ENCODE measurements at regions not wholly inside any gene's neighbourhood (a gene's known extent, or its start where the extent isn't known, plus 50 kb on each side); places are given as distances from the start of the nearest gene placed in this dataset.

- no peak overlapping the region for H3K4me3 ChIP-seq (ENCODE audit: low read length)
- no peak for TF ChIP-seq ZNF274 (IDR thresholded peaks at IDR 0.05; ENCODE audit: low read depth, low read length)
Observed at GRCh38 chr5:166027582-166027981, 2263.9 kb upstream of the WWC1 start.

GRCh38 chr5:166031926-166032325 lies 2259.5 kb upstream of the WWC1 start:
- no peak for TF ChIP-seq ZNF274 (IDR thresholded peaks at IDR 0.05; ENCODE audit: low read depth, low read length)
- no peak overlapping the region for H3K4me3 ChIP-seq (ENCODE audit: low read length)

- no peak for TF ChIP-seq ZNF274 (IDR thresholded peaks at IDR 0.05; ENCODE audit: low read depth, low read length)
- no peak overlapping the region for H3K4me3 ChIP-seq (ENCODE audit: low read length)
Observed at GRCh38 chr5:166032601-166033000, 2258.8 kb upstream of the WWC1 start.

GRCh38 chr5:166045961-166046360 lies 2245.5 kb upstream of the WWC1 start:
- no peak overlapping the region for H3K4me3 ChIP-seq (ENCODE audit: low read length)
- TF ChIP-seq ZNF274 (IDR thresholded peaks at IDR 0.05; ENCODE audit: low read depth, low read length) = no peak

GRCh38 chr5:166046956-166047355 lies 2244.5 kb upstream of the WWC1 start:
- no peak overlapping the region for H3K4me3 ChIP-seq (ENCODE audit: low read length)
- no peak for TF ChIP-seq ZNF274 (IDR thresholded peaks at IDR 0.05; ENCODE audit: low read depth, low read length)

DNA sequence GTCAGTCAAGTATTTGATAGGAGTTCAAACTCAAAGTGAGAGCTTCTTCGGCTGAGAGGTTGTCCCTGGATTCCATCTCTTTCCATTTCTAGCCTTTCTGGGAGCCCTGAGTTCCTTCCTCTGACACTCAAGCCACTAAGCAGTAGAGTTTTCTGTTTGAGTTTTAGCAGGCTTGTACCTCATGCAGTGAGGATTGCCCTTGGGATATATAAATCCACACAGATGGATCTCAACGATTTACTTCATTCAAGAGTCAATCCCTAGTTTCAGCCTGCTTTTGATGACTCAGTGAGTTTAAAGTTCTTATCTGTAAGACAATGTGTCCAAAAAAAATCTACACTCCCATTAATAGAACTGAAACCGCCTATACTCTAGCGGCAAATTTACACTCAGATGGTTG lies 2240.9 kb upstream of the WWC1 start:
- no peak overlapping the region for H3K4me3 ChIP-seq (ENCODE audit: low read length)
- no peak for TF ChIP-seq ZNF274 (IDR thresholded peaks at IDR 0.05; ENCODE audit: low read depth, low read length)

- H3K4me3 ChIP-seq (ENCODE audit: low read length) = no peak overlapping the region
Observed at GRCh38 chr5:166058660-166059059, 2232.8 kb upstream of the WWC1 start.

DNA sequence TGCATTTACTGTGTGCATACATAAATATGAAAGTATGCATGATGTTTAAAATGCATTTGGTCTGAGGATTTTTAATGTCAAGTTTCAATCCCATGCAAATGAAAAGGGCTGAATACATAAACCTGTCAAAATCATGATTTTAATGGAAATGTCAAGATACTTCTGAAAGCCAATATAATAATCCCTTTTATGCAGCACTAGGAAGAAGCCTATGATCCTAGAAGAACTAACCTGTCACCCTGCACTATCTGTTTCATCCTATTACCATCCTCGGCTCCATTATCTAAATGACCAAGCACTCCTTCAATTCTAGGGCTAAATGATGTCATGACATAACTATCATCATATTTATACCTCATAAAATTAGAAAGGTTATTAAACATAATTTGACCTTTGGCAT lies 2229.4 kb upstream of the WWC1 start:
- no peak overlapping the region for H3K4me3 ChIP-seq (ENCODE audit: low read length)
- TF ChIP-seq ZNF274 (IDR thresholded peaks at IDR 0.05; ENCODE audit: low read depth, low read length) = no peak

More at GRCh38 chr5:166058660-166059059, 2232.8 kb upstream of the WWC1 start:
- no peak for TF ChIP-seq ZNF274 (IDR thresholded peaks at IDR 0.05; ENCODE audit: low read depth, low read length)

DNA sequence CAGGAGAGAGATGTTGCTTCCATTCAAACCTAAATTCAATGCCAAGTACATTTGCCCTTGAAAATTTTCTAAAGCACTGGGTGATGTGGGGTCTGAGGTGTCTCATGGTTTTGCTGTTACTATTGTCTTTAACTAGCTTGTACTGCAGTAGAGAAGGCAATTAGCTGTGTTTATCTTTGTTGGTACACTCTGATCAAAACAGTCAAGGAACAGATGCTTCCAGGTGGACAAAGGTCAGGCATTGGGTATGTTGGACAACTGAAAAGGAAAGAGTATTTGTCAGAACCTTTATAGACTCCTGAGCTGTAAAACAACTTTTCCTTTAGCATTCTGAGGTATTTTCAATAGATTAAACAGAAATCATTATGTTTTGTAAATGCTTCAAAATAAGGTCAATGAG lies 2228.7 kb upstream of the WWC1 start:
- H3K4me3 ChIP-seq (ENCODE audit: low read length) = no peak overlapping the region
- no peak for TF ChIP-seq ZNF274 (IDR thresholded peaks at IDR 0.05; ENCODE audit: low read depth, low read length)

DNA sequence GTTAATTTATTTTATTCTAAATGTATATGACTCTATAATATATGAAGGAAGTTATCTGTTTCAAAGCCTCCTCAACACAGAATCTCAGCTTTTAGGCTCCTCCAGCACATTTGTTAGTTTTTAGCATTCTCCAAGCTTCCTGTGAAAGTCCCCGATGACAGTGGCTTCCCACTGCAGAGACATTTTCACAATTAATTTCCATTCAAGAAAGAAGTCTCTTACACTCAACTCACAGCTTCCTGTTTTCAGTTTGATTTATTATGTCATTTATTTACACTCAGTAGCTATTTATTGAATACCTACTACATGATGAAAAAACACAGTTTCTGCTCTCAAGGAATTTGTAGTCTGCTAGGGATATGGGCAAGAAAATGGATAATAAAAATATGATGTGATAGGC lies 2228.2 kb upstream of the WWC1 start:
- no peak for TF ChIP-seq ZNF274 (IDR thresholded peaks at IDR 0.05; ENCODE audit: low read depth, low read length)
- no peak overlapping the region for H3K4me3 ChIP-seq (ENCODE audit: low read length)

DNA sequence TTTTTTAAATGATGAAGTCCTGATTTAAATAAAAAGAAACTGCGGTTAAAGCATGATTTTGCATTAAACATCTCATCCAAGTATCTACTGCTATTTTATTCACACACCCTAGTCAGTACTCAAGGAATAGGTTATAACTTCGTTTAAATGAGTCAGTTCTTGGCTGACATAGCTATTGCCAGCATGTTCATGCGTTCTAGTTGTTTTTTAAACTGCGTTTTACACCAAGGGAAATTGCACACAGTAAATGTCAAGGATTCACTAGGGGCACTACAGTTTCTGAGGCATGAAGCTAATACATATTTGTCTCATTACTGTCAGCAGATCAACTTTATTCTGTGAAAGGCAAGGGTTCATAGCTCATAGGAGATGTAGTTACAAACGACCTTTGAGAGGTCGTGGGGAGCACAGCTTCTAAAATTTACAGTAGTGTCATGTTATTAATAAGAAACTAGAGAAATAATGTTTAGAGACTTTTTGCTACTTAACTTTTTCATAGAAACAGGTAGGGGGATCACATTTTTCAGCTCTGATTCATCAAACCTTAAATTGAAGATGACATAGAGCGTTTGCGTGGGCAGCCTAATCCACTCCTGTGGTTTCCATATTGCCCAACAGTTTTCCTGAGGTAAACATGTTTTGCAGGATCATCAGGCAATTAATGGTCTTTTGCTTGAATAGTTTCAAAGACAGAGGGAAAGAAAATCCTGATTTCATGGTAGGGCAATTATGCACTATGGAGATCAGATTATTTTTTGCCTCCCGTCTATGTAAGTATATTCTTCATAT lies 2222.7 kb upstream of the WWC1 start:
- H3K4me3 ChIP-seq (ENCODE audit: low read length) = no peak overlapping the region
- TF ChIP-seq ZNF274 (IDR thresholded peaks at IDR 0.05; ENCODE audit: low read depth, low read length) = no peak

DNA sequence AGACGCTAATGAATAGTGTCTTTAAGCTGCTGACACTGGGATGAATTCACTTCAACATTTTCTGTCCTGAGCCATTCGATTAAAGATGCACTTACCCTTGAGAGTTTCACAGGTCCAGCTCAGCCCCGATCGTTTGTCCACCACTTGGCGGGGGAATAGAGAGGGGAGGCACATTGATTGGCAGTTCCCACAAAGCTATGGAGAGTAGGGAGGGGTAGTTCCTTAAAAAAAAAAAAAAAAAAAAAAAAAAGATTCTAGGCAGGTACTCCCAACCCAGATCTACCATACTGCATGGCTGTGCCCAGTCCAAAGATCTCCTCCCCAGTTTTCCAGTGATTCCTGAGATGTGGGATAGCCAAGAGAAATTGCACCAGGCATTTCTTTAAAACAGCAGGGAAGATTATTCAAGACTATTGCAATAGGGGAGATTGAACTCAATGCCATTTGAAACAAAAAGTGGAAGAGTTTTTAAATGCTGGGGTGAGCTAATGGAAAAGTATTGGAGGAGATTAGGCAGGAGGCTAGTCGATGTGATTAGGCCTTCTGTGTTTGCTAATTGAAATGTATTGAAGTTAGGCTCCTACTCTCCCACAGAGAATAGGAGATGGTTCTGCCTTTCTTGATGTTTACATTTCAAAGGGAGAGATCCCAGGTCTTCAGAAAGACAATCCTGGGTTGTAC lies 2217.4 kb upstream of the WWC1 start:
- H3K4me3 ChIP-seq (ENCODE audit: low read length) = no peak overlapping the region
- TF ChIP-seq ZNF274 (IDR thresholded peaks at IDR 0.05; ENCODE audit: low read depth, low read length) = no peak

DNA sequence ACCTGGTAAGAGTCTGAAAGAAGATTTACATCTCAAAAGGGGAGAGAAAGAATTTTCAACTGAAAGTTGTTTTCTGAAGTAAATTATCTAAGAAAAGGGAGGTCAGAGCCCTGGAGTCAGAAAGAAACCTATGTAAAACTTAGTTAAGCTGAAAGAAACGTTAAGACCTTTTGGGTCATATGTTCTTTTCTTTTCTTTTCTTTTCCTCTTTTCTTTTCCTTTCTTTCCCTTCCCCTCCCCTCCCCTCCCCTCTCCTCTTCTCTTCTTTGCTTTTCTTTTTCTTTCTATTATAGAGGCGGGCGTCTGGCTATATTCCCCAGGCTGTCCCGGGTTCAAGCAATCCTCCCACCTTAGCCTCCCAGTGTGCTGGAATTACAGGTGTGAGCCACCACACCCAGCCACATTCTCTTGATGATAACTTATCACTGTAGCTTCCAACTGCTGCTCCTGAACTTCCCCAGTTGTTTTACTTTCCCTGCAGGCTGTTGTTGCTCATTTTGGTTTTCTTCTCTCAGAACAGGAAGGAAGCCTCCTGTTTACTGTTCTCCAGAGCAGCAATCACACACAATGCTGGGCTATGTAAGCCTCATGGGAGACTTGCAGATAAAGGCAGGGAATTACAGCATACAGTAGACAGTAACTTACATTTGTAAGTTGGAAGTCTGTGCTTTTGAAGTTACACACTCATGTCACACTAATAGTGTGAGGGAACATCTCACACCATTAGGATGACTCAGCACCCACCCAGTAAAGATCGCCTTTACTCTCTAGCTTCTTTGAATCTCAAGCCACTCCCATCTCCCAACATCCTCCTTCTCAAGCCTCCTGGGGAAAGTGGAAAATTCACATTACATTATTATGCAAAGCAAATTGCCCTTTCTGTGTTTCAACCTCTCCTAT lies 2216.6 kb upstream of the WWC1 start:
- no peak overlapping the region for H3K4me3 ChIP-seq (ENCODE audit: low read length)

DNA sequence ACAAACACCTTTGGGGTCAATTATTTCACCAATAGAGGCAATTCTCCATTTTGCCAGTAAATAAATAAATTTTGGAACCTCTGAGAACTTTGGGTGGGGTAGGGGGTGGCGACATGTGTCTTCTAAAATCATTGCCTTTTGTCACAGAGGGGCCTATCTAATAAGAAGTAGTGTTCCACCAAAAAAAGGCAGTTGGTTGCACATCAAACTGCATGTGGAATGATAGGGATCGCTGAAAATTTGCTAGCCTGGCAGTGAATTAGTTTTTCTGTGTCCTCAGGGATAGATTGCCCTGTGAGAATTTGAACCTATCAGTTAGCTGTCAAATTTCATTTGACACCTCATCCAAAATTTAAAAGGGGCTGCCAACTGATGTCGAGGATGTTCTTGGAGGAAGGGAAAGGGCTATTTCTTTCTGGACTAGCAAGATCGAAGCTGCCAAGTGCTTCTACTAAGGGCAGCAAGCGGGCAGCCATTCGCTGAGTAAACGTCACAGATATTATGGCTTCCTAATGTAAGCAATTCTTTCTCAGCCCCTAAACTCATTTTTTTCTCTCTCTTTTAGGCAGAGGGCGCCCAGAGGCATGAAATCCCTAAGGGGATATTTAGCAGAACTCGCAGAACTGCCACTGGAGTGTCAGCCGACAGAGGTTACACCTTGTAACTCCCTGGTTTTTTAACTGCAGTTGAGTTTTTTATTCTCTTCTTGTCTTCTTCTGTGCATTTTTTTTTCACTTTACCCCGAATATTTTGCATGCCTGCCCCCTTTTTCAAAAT lies 2208.1 kb upstream of the WWC1 start:
- TF ChIP-seq ZNF274 (IDR thresholded peaks at IDR 0.05; ENCODE audit: low read depth, low read length) = no peak
- H3K4me3 ChIP-seq (ENCODE audit: low read length) = no peak overlapping the region

More for the DNA sequence above, 2216.6 kb upstream of the WWC1 start:
- no peak for TF ChIP-seq ZNF274 (IDR thresholded peaks at IDR 0.05; ENCODE audit: low read depth, low read length)
